ENCODE measurements at regions not wholly inside any gene's neighbourhood (a gene's known extent, or its start where the extent isn't known, plus 50 kb on each side); places are given as distances from the start of the nearest gene placed in this dataset.

DNA sequence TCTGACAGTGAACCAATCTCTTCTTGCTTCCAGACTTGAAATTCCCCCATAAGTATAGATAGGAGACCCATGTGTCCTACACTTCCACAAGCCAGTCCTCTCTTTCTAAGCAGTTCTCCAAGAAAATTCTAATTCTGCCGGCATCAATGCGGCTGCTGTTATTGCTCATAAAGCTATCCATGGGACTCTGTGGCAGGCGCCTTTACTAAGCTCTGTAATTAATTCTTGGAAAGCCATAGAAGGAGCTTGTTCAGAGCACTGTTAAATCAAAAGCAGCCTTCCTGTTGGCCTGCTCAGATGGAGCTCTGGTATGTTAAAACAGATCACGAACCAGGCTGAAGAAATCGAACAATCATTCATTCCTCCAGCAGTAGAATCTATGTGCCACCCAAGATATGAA lies 244.3 kb upstream of the NFE2L3 start:
- H3K27me3 Mint-ChIP-seq = peaks cover 8% of the 10 kb centered on the region
- peaks cover 8% of the 10 kb centered on the region for H3K4me1 Mint-ChIP-seq (ENCODE audit: low read depth)
- H3K9me3 Mint-ChIP-seq (ENCODE audit: low read depth) = no peaks in the 10 kb centered on the region
- no peak for DNase-seq (ENCODE audit: low spot score, unreplicated experiment)
- H3K36me3 Mint-ChIP-seq (ENCODE audit: insufficient read depth) = no peaks in the 10 kb centered on the region
- no peak overlapping the region for H3K27ac Mint-ChIP-seq
- no peak overlapping the region for H3K4me3 Mint-ChIP-seq (ENCODE audit: low read depth)
- TF ChIP-seq CTCF (IDR thresholded peaks at IDR 0.05; ENCODE audit: unreplicated experiment) = no peak

- peaks cover 8% of the 10 kb centered on the region for H3K27me3 Mint-ChIP-seq
- no peaks in the 10 kb centered on the region for H3K9me3 Mint-ChIP-seq (ENCODE audit: low read depth)
- H3K27ac Mint-ChIP-seq = no peak overlapping the region
- H3K4me1 Mint-ChIP-seq (ENCODE audit: low read depth) = peaks cover 8% of the 10 kb centered on the region
- no peaks in the 10 kb centered on the region for H3K36me3 Mint-ChIP-seq (ENCODE audit: insufficient read depth)
- no peak overlapping the region for H3K4me3 Mint-ChIP-seq (ENCODE audit: low read depth)
- TF ChIP-seq CTCF (IDR thresholded peaks at IDR 0.05; ENCODE audit: unreplicated experiment) = no peak
- DNase-seq (ENCODE audit: low spot score, unreplicated experiment) = no peak
Observed at GRCh38 chr7:25908154-25908949, 243.6 kb upstream of the NFE2L3 start.

GRCh38 chr7:25911738-25912607 lies 240.0 kb upstream of the NFE2L3 start:
- no peak for DNase-seq (ENCODE audit: low spot score, unreplicated experiment)
- no peaks in the 10 kb centered on the region for H3K9me3 Mint-ChIP-seq (ENCODE audit: low read depth)

DNA sequence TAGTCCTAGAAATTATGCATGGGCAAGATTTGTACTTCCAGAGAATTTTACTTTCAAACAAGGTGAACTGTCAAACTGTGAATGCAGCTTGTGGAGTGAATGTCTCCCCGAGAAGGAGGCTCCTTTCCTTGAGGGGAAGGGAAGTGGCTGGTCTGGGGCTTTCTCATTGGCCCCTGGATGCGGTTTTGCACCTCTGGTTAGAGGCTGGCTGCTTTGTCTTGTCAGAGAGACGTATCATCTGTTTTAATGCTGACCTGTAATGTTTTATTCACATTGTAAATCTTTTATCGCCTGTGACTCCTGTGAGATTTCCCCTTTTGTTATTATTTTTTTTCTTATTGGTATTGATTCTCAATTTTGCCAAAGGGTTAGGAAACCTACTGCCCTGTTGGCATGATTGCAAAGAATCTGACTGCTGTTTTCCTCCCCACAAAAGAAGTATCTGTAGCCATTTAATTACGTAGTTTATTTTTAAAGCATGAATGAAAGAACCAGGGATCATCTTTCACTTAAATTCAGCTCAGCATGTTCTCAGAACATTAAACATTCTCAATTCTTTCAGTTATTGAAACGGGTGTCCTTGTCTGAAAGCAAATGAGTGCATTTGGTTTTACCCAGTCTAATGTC lies 238.3 kb upstream of the NFE2L3 start:
- Mint-ChIP-seq H3K27ac (no peak overlapping the region), H3K4me1 (ENCODE audit: low read depth) (peaks cover 8% of the 10 kb centered on the region), H3K4me3 (ENCODE audit: low read depth) (no peak overlapping the region), H3K9me3 (ENCODE audit: low read depth) (peaks cover 9% of the 10 kb centered on the region), H3K36me3 (ENCODE audit: insufficient read depth) (no peaks in the 10 kb centered on the region), H3K27me3 (peaks cover 3% of the 10 kb centered on the region)
- TF ChIP-seq CTCF (IDR thresholded peaks at IDR 0.05; ENCODE audit: unreplicated experiment) = no peak
- no peak for DNase-seq (ENCODE audit: low spot score, unreplicated experiment)

More at GRCh38 chr7:25911738-25912607, 240.0 kb upstream of the NFE2L3 start:
- H3K27ac Mint-ChIP-seq = no peak overlapping the region
- no peaks in the 10 kb centered on the region for H3K36me3 Mint-ChIP-seq (ENCODE audit: insufficient read depth)
- no peak for TF ChIP-seq CTCF (IDR thresholded peaks at IDR 0.05; ENCODE audit: unreplicated experiment)
- H3K27me3 Mint-ChIP-seq = peaks cover 7% of the 10 kb centered on the region
- peaks cover 8% of the 10 kb centered on the region for H3K4me1 Mint-ChIP-seq (ENCODE audit: low read depth)
- no peak overlapping the region for H3K4me3 Mint-ChIP-seq (ENCODE audit: low read depth)

DNA sequence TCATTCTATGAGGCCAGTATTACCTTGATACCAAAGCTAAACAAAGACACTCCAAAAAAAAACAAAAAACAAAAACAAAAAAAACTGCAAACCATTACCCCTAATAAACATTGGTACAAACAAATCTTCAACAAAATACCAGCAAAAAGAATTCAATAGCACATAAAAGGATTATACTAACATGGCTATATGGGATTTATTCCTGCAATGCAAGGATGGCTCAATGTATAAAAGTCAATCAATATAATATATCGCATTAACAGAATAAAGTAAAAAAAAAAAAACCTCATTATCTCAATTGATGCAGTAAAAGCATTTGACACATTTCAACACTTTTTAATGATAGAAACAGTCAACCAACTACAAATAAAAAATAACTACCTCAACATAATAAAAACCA lies 233.3 kb upstream of the NFE2L3 start:
- Mint-ChIP-seq H3K27ac (no peak overlapping the region), H3K27me3 (peaks cover 3% of the 10 kb centered on the region), H3K4me1 (ENCODE audit: low read depth) (no peaks in the 10 kb centered on the region), H3K4me3 (ENCODE audit: low read depth) (no peak overlapping the region), H3K36me3 (ENCODE audit: insufficient read depth) (no peaks in the 10 kb centered on the region), H3K9me3 (ENCODE audit: low read depth) (peaks cover 15% of the 10 kb centered on the region)
- TF ChIP-seq CTCF (IDR thresholded peaks at IDR 0.05; ENCODE audit: unreplicated experiment) = no peak
- no peak for DNase-seq (ENCODE audit: low spot score, unreplicated experiment)

Measured in progenitor cell of endocrine pancreas (in vitro differentiated cells).